ENCODE measurements at regions not wholly inside any gene's neighbourhood (a gene's known extent, or its start where the extent isn't known, plus 50 kb on each side); places are given as distances from the start of the nearest gene placed in this dataset.
A peak's percentile ranks its signal among the peaks of the same experiment; 100 is the strongest.
"Not testable (repeated sequence)": the region's sequence is repeated elsewhere in the genome, so short reads cannot be mapped to it uniquely, and the experiment has no call there.

DNA sequence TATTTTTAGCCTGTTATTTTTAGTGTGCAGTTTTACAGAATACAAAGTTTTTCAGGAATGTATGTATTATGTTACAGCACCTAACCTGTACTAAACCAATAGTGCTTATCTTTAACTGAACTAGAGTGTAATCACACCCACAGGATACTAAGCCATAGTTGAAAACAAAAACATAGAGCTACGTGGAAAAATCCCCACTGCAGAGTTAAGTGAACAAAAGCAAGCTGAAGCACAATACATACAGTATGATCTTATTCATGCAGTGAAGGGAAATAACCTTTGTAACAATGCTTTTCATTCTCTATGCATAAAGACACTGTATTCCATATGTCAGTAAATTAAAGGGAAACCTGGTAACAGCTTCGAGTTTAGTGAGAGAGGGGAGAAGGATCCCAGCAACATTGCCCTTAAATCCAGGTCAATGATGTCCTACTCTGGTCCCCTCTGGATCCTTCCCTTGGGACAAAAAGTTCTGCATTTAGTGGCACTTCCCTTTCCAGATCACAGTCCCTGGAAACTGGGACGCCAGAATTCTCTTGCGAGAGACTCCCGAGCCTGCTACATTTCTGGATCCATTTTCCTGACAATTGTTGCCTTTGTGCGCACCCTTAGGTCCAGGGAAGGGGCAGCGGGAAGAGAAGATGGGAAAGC, 121.3 kb upstream of the CCND2 start:
- H3K4me3 ChIP-seq (ENCODE audit: low read depth, low read length), result no peak overlapping the region
- DNase-seq (ENCODE audit: low read depth), result peak; percentile 47
- TF ChIP-seq, protein P1, sequence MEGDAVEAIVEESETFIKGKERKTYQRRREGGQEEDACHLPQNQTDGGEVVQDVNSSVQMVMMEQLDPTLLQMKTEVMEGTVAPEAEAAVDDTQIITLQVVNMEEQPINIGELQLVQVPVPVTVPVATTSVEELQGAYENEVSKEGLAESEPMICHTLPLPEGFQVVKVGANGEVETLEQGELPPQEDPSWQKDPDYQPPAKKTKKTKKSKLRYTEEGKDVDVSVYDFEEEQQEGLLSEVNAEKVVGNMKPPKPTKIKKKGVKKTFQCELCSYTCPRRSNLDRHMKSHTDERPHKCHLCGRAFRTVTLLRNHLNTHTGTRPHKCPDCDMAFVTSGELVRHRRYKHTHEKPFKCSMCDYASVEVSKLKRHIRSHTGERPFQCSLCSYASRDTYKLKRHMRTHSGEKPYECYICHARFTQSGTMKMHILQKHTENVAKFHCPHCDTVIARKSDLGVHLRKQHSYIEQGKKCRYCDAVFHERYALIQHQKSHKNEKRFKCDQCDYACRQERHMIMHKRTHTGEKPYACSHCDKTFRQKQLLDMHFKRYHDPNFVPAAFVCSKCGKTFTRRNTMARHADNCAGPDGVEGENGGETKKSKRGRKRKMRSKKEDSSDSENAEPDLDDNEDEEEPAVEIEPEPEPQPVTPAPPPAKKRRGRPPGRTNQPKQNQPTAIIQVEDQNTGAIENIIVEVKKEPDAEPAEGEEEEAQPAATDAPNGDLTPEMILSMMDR (IDR thresholded peaks at IDR 0.05; ENCODE audit: insufficient read depth, low read depth, low read length, missing control alignments), result no peak

DNA sequence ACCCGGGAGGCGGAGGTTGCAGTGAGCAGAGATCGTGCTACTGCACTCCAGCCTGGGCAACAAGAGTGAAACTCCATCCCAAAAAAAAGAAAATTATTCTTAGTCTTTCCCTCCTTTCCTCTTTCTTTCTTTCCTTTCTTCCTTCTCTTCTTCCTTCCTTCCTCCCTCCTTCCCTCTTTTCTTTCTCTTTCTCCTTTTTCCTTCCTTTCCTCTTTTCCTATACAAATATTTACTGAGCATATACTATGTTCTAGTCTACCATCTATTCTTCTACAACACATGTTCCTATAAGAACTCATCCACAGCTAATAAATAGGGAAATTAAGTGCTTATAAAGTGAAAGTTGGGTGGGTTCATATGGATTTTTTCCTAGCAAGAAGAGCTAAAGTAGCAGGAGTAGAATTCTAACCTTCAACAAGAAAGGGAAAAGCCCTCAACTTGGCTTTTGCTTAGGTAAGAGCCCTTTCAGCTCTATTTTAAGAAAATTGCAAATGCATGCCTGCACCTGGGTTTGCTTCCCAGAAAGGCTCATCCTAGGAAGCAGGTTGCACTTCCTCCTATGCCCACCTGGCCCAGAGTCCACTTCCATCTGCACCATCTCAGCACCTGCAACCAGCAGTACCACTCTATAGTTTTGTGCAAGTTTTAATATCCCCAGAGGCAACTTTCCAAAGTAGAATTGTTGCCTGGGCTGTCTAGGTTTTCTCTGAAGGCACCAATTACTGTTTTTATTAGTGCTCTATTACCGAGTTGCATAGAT, 122.0 kb upstream of the CCND2 start:
- H3K4me3 ChIP-seq (ENCODE audit: low read depth, low read length), result no peak overlapping the region
- TF ChIP-seq, protein P1 (IDR thresholded peaks at IDR 0.05; ENCODE audit: insufficient read depth, low read depth, low read length, missing control alignments), result no peak
- no peak for DNase-seq (ENCODE audit: low read depth)

DNA sequence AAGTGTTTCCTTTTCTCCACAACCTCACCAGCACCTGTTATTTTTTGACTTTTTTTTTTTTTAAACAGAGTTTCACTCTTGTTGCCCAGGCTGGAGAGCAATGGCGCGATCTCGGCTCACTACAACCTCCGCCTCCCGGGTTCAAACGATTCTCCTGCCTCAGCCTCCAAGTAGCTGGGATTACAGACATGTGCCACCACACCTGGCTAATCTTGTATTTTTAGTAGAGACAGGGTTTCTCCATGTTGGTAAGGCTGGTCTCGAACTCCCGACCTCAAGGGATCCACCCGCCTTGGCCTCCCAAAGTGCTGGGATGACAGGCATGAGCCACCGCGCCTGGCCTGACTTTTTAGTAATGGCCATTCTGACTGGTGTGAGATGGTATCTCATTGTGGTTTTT, 123.2 kb upstream of the CCND2 start:
- DNase-seq (ENCODE audit: low read depth), result peak; percentile 47
- not testable (repeated sequence) for H3K4me3 ChIP-seq (ENCODE audit: low read depth, low read length)

DNA sequence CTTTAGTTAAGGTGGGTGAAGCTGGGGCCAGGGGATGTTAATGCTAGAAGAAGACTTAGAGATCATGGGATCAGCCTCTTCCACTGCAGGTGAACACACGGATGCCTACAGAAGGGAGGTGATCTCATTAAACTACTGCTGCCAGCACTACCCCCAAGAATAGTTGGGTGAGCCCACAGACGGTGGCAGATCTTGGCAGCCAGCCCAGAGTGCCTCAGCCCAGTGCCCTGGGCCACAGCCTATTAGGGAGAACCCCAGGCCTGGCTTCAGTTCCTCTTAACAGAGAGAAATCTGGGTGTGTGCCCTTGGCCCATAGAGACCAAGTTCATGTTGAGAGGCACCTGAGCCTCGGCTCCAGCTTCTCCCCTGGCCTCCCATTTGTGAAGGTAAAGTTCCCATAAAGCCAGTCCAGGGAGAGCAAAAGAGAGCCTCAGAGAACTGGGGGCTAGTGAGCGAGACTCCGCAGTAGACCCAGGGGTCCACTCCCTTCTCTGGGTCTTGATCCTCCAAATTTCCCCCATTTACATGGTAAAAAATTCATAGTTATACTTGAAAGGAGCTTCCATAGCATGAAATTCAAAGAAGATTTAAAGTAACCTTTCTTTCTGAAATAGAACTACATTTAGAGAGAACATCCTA, 125.0 kb upstream of the CCND2 start:
- TF ChIP-seq, protein P1 (IDR thresholded peaks at IDR 0.05; ENCODE audit: insufficient read depth, low read depth, low read length, missing control alignments), result no peak
- no peak overlapping the region for H3K4me3 ChIP-seq (ENCODE audit: low read depth, low read length)

DNA sequence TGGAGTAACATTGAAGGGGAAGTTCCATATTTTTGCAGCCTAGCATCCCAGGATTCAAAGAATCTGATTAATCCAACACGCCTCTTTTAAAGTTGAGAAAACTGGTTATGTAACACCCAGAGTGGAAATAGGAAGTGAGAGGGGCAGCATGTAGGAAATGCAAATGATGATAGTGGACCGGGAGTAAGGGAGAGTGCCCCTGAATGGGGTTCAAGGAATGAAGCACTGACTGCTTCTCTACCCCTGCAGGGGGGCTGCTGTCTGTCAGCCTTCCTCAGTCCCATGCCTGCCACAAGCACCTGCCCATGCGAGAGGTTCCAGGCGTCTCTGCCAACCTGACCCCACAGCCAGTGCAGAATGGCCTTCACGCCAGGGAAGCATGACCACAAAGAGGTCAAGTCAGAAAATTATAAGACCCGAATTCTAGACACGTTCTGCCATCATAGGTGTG, 126.5 kb upstream of the CCND2 start:
- TF ChIP-seq, protein P1 (IDR thresholded peaks at IDR 0.05; ENCODE audit: insufficient read depth, low read depth, low read length, missing control alignments), result no peak
- H3K4me3 ChIP-seq (ENCODE audit: low read depth, low read length), result no peak overlapping the region
- DNase-seq (ENCODE audit: low read depth), result no peak

More for the DNA sequence above, 125.0 kb upstream of the CCND2 start:
- DNase-seq (ENCODE audit: low read depth), result peak; percentile 90

DNA sequence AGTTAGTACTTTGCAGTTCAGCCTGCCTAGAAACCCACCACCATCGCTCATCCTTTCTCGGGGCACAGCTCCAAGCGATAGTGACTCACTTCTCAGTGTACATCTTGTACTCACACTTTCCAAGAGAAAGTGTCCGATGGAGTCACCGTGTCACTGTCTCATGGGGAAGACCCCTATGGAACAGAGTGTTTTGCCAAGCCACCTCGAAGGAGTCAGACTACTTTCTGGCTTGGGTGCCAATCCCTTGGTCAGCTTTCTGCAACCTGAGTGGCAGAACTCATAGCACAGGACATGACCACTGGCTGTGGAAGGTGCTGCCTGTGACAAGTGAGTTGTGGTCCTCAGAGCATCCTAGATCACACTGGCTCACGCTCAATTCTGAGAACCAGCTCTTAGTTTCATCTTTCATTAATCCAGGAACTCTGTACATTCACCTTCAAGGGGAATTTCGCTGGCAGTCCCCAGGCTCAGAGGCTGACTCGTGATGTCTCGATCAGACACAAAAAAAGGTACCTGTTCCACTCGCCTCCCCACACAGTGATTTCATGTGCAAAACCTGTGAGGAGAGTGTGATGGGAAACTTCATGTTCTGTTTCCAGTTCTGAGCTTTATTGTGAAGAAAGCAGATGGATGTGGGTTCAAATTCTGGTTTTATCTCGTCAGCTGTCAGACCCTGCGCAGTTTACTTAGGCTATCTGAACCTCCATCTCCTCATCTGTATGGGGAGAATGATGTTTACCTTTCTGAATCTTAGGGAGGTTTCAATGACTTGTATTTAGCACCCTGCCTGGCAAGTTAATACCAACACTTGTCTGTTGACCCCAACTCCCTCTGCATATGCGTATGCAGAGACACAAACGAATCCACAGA, 127.3 kb upstream of the CCND2 start:
- peak; percentile 82 for DNase-seq (ENCODE audit: low read depth)
- TF ChIP-seq, protein P1 (IDR thresholded peaks at IDR 0.05; ENCODE audit: insufficient read depth, low read depth, low read length, missing control alignments), result no peak
- H3K4me3 ChIP-seq (ENCODE audit: low read depth, low read length), result no peak overlapping the region
